HL-60 (cell line): ENCODE measurements at regions not wholly inside any gene's neighbourhood (a gene's known extent, or its start where the extent isn't known, plus 50 kb on each side); places are given as distances from the start of the nearest gene placed in this dataset.
"Not testable (repeated sequence)": the region's sequence is repeated elsewhere in the genome, so short reads cannot be mapped to it uniquely, and the experiment has no call there.

Experiments used
- DNase-seq, 2 experiments: peaks; one replicate each; pipeline ENCODE4 v3.0.0-alpha.2; 2010 to 2020; ENCODE audit warnings: low read depth in 1 of 2, low spot score in 1 of 2
- H3K27ac ChIP-seq: fragments of 250-450 bp; sonication (Bioruptor Pico); replicated peaks from 2 replicates; pipeline ENCODE4 v1.5.1; 2020; ENCODE audit warnings: mild to moderate bottlenecking, moderate library complexity
- H3K27me3 ChIP-seq: fragments of 250-450 bp; sonication (Bioruptor Pico); 2 replicates; pipeline ENCODE4 v1.5.1; 2021; ENCODE audit warnings: mild to moderate bottlenecking, moderate library complexity; ENCODE audit not compliant: insufficient read depth, poor library complexity, severe bottlenecking
- H3K4me3 ChIP-seq: replicated peaks from 2 replicates; pipeline ENCODE4 v1.5.1; 2011; ENCODE audit warnings: mild to moderate bottlenecking, control low read depth, low read length; ENCODE audit not compliant: insufficient read depth
- GABPA ChIP-seq: IDR thresholded peaks from 2 replicates; pipeline ENCODE4 v1.6.1; 2012; ENCODE audit warnings: low read depth
- POLR2AphosphoS5 ChIP-seq: IDR thresholded peaks from 2 replicates; pipeline ENCODE4 v1.6.1; 2012; ENCODE audit warnings: low read depth
- SPI1 ChIP-seq: IDR thresholded peaks from 2 replicates; pipeline ENCODE4 v1.6.1; 2012; ENCODE audit warnings: low read depth, mild to moderate bottlenecking, borderline replicate concordance
- TF ChIP-seq, protein P1 (sequence below): IDR thresholded peaks from 2 replicates; pipeline ENCODE4 v1.6.1; 2012; ENCODE audit warnings: low read depth; ENCODE audit not compliant: insufficient replicate concordance
- TF ChIP-seq, protein P2 (sequence below): IDR thresholded peaks from one replicate; pipeline ENCODE4 v1.5.1; 2011; ENCODE audit warnings: low read length, control low read depth, inconsistent platforms; ENCODE audit not compliant: insufficient read depth

DNA sequence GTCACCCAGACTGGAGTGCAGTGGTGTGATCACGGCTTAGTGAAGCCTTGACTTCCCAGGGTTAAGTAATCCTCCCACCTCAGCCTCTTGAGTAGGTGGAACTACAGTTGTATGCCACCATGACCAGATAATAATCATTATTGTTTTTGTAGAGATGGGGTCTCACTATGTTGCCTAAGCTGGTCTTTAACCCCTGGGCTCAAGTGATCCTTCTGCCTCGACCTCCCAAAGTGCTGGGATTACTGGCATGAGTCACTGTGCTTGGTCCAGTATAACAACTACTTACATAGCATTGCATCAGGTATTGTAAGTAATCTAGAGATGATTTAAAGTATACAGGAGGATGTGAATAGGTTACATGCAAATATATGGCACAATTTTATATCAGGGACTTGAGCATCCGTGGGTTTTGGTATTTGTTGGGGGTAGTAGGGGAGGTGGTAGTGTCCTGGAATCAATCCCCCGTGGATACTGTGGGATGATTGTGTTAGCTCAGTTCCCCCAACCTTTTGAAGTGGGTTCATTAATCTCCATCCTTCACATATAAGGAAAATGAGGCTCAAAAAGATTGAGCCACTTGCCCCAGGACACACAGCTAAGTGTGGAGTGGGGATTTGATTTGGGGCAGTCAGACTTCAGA, 61.4 kb upstream of the CNIH3 start:
- DNase-seq = no peak
- TF ChIP-seq SPI1 (no peak), GABPA (no peak), POLR2AphosphoS5 (no peak)
- TF ChIP-seq, protein P1, sequence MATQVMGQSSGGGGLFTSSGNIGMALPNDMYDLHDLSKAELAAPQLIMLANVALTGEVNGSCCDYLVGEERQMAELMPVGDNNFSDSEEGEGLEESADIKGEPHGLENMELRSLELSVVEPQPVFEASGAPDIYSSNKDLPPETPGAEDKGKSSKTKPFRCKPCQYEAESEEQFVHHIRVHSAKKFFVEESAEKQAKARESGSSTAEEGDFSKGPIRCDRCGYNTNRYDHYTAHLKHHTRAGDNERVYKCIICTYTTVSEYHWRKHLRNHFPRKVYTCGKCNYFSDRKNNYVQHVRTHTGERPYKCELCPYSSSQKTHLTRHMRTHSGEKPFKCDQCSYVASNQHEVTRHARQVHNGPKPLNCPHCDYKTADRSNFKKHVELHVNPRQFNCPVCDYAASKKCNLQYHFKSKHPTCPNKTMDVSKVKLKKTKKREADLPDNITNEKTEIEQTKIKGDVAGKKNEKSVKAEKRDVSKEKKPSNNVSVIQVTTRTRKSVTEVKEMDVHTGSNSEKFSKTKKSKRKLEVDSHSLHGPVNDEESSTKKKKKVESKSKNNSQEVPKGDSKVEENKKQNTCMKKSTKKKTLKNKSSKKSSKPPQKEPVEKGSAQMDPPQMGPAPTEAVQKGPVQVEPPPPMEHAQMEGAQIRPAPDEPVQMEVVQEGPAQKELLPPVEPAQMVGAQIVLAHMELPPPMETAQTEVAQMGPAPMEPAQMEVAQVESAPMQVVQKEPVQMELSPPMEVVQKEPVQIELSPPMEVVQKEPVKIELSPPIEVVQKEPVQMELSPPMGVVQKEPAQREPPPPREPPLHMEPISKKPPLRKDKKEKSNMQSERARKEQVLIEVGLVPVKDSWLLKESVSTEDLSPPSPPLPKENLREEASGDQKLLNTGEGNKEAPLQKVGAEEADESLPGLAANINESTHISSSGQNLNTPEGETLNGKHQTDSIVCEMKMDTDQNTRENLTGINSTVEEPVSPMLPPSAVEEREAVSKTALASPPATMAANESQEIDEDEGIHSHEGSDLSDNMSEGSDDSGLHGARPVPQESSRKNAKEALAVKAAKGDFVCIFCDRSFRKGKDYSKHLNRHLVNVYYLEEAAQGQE = no peak
- TF ChIP-seq, protein P2, sequence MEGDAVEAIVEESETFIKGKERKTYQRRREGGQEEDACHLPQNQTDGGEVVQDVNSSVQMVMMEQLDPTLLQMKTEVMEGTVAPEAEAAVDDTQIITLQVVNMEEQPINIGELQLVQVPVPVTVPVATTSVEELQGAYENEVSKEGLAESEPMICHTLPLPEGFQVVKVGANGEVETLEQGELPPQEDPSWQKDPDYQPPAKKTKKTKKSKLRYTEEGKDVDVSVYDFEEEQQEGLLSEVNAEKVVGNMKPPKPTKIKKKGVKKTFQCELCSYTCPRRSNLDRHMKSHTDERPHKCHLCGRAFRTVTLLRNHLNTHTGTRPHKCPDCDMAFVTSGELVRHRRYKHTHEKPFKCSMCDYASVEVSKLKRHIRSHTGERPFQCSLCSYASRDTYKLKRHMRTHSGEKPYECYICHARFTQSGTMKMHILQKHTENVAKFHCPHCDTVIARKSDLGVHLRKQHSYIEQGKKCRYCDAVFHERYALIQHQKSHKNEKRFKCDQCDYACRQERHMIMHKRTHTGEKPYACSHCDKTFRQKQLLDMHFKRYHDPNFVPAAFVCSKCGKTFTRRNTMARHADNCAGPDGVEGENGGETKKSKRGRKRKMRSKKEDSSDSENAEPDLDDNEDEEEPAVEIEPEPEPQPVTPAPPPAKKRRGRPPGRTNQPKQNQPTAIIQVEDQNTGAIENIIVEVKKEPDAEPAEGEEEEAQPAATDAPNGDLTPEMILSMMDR = no peak
- no peaks in the 10 kb centered on the region for H3K27me3 ChIP-seq
- no peak overlapping the region for H3K27ac ChIP-seq
- no peak overlapping the region for H3K4me3 ChIP-seq

DNA sequence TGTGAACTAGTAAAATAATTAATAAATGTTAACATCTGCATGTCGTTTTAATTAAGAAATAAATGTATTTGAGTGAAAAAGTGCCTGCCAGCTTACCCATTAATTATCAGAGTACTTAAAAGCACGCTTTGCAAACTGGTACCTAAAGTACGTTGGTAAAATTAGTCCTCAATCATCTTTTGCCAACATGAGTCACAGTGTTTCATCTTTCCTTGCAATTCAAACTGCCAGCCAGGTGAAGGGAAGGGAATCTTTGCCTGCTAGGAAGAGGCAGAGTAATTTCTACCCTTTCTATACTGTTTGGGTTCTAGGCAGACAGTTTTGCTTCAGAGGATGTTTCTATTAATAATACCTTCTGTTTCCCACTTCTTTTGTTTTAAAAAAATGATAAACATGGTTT, 57.2 kb upstream of the CNIH3 start:
- TF ChIP-seq, protein P1 = no peak

DNA sequence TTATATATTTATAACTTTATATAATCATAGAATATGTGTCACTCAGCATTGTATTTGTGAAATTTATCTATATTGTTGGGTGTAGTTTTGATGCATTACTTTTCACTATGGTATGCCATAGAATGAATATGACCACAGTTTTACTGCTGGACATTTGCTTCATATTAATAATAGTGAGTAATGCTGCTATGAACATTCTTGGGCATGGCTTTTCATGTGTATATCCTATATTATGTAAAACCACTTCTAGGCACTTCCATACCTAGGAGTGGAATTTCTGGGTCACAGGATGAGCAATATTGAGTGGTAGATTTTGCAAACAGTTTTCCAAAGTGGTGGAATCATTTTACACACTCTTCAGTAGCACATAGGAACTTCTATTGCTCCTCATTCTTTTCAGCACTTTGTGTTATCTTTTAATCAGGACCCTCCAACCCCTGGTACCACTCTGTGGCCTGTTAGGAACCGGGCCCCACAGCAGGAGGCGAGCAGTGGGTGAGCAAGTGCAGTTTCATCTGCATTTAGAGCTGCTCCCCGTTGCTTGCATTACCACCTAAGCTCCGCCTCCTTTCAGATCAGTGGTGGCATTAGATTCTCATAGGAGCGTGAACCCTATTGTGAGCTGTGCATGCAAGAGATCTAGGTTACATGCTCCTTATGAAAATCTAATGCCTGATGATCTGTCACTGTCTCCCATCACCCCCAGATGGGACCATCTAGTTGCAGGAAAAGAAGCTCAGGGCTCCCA, 56.0 kb upstream of the CNIH3 start:
- no peaks in the 10 kb centered on the region for H3K27me3 ChIP-seq
- DNase-seq = no peak

More for the DNA sequence above, 57.2 kb upstream of the CNIH3 start:
- no peak overlapping the region for H3K4me3 ChIP-seq
- H3K27ac ChIP-seq = no peak overlapping the region
- no peaks in the 10 kb centered on the region for H3K27me3 ChIP-seq
- no peak for DNase-seq

DNA sequence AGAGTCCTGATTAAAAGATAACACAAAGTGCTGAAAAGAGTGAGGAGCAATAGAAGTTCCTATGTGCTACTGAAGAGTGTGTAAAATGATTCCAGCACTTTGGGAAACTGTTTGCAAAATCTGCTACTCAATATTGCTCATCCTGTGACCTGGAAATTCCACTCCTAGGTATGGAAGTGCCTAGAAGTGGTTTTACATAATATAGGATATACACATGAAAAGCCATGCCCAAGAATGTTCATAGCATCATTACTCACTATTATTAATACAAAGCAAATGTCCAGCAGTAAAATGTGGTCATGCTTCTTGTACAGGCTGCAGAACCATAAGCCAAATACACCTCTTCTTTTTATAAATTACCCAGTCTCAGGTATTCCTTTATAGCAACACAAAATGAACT, 53.2 kb upstream of the CNIH3 start:
- H3K4me3 ChIP-seq, H3K27me3 ChIP-seq, H3K27ac ChIP-seq, DNase-seq: not testable (repeated sequence)

More for the DNA sequence above, 56.0 kb upstream of the CNIH3 start:
- no peak overlapping the region for H3K27ac ChIP-seq
- H3K4me3 ChIP-seq = no peak overlapping the region
- TF ChIP-seq SPI1 = no peak
- TF ChIP-seq POLR2AphosphoS5 = no peak

DNA sequence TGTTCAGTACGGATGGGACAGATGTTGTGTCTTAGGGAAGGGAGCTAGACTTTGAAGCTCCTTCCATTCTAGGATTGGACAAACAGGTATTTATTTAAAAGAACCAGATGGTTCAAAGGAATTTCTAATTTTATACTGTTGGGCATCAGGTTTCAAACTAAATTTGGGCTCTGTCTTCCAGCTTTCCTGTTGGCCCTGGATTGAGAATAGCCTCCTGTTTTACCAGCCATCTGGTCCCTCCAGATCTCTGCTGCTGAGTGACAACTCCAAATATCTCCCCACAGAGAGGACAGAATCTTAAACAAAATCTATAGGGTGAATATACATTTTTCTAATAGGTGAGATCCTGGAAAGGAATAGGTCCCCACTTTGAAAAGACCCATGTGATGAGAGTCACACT, 52.5 kb upstream of the CNIH3 start:
- H3K27ac ChIP-seq = no peak overlapping the region
- no peak overlapping the region for H3K4me3 ChIP-seq
- no peaks in the 10 kb centered on the region for H3K27me3 ChIP-seq
- TF ChIP-seq, protein P2 = no peak
- TF ChIP-seq SPI1 (no peak), GABPA (no peak), POLR2AphosphoS5 (no peak)
- TF ChIP-seq, protein P1 = no peak
- DNase-seq = no peak
